ENCODE measurements at regions not wholly inside any gene's neighbourhood (a gene's known extent, or its start where the extent isn't known, plus 50 kb on each side); places are given as distances from the start of the nearest gene placed in this dataset.

- Mint-ChIP-seq H3K9me3 (peaks cover 0 to 12% (median 2%) of the 10 kb centered on the region in 8 donors), H3K27ac (no peak overlapping the region), H3K27me3 (no peaks in the 10 kb centered on the region), H3K4me1 (no peaks in the 10 kb centered on the region), H3K4me3 (no peak overlapping the region), H3K36me3 (no peaks in the 10 kb centered on the region)
- ChIA-PET CTCF (ENCODE audit: partially characterized antibody) (no interaction called here), POLR2A (ENCODE audit: partially characterized antibody) (no interaction called here)
- Histone ChIP-seq H3K27me3 (ENCODE audit: insufficient read depth, low read length) (no peaks in the 10 kb centered on the region), H3K9me3 (ENCODE audit: control insufficient read depth in 1 of 2, low read length in 2 of 2) (no peaks in the 10 kb centered on the region), H3K27ac (ENCODE audit: low read depth, low read length) (no peak overlapping the region), H3K4me3 (ENCODE audit: low read length in 2 of 2) (no peak overlapping the region), H3K4me1 (ENCODE audit: insufficient read depth, low read length) (no peaks in the 10 kb centered on the region), H3K36me3 (ENCODE audit: insufficient read depth, low read length) (no peaks in the 10 kb centered on the region)
- no peak for DNase-seq
- intact Hi-C loops (cut with micrococcal nuclease), result no loop called here
These were observed 433.1 kb downstream of the ADAMTS20 start for GRCh38 chr12:43118881-43119280.

- H3K27me3 Mint-ChIP-seq, result no peaks in the 10 kb centered on the region
- Histone ChIP-seq H3K4me3 (ENCODE audit: low read length in 2 of 2) (no peak overlapping the region), H3K9me3 (ENCODE audit: control insufficient read depth in 1 of 2, low read length in 2 of 2) (no peaks in the 10 kb centered on the region), H3K27ac (ENCODE audit: low read depth, low read length) (no peak overlapping the region), H3K27me3 (ENCODE audit: insufficient read depth, low read length) (no peaks in the 10 kb centered on the region), H3K36me3 (ENCODE audit: insufficient read depth, low read length) (no peaks in the 10 kb centered on the region), H3K4me1 (ENCODE audit: insufficient read depth, low read length) (no peaks in the 10 kb centered on the region)
- H3K4me3 Mint-ChIP-seq, result no peak overlapping the region
- ChIA-PET POLR2A (ENCODE audit: partially characterized antibody) (no interaction called here), CTCF (ENCODE audit: partially characterized antibody) (no interaction called here)
- no peak overlapping the region for H3K27ac Mint-ChIP-seq
- peaks cover 0 to 12% (median 2%) of the 10 kb centered on the region in 8 donors for H3K9me3 Mint-ChIP-seq
- H3K4me1 Mint-ChIP-seq, result no peaks in the 10 kb centered on the region
- intact Hi-C loops (cut with micrococcal nuclease), result no loop called here
- DNase-seq, result no peak
- H3K36me3 Mint-ChIP-seq, result no peaks in the 10 kb centered on the region
These were observed 433.8 kb downstream of the ADAMTS20 start for GRCh38 chr12:43118234-43118633.

- Histone ChIP-seq H3K36me3 (ENCODE audit: insufficient read depth, low read length) (no peaks in the 10 kb centered on the region), H3K4me1 (ENCODE audit: insufficient read depth, low read length) (no peaks in the 10 kb centered on the region), H3K4me3 (ENCODE audit: low read length in 2 of 2) (no peak overlapping the region), H3K27ac (ENCODE audit: low read depth, low read length) (no peak overlapping the region), H3K27me3 (ENCODE audit: insufficient read depth, low read length) (no peaks in the 10 kb centered on the region), H3K9me3 (ENCODE audit: control insufficient read depth in 1 of 2, low read length in 2 of 2) (no peaks in the 10 kb centered on the region)
- H3K4me1 Mint-ChIP-seq, result no peaks in the 10 kb centered on the region
- H3K4me3 Mint-ChIP-seq, result no peak overlapping the region
- ChIA-PET POLR2A (ENCODE audit: partially characterized antibody) (no interaction called here), CTCF (ENCODE audit: partially characterized antibody) (no interaction called here)
- DNase-seq, result no peak
- no peak overlapping the region for H3K27ac Mint-ChIP-seq
- no peaks in the 10 kb centered on the region for H3K27me3 Mint-ChIP-seq
- H3K9me3 Mint-ChIP-seq, result peaks cover 0 to 12% (median 2%) of the 10 kb centered on the region in 8 donors
- intact Hi-C loops (cut with micrococcal nuclease), result no loop called here
- no peaks in the 10 kb centered on the region for H3K36me3 Mint-ChIP-seq
These were observed 434.6 kb downstream of the ADAMTS20 start for GRCh38 chr12:43117226-43117930.

DNA sequence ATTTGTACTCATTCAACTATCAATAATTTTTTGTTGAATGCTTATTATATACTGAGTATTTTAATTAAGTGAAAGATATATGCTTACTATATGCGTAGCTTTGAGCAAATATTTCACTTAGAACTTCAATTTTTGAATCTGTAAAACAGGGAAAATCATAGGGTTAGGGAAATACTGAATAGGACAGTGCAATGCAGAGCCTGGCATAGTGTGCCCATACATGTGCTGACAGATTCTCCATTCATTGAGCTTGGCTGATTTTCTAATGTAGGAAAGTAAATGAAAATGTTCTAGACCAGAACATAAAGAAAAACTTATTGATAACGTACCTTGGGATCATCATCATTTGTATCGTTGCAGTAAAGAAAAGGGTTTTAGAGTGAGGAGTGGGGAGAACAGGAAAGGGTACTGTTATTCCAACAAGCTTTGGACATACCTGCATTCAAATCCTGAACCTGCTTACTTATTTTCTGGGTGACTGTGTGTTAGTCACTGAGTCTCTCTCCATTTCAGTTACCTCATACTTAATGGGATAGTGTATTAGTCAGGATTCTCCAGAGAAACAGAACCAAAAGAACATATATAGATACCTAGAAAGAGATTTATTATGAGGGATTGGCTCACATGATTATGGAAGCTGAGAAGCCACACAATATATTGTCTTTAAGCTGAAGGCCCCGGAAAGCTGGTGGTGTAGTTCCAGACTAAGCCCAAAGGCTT lies 436.4 kb downstream of the ADAMTS20 start:
- H3K27me3 Mint-ChIP-seq, result no peaks in the 10 kb centered on the region
- H3K36me3 Mint-ChIP-seq, result no peaks in the 10 kb centered on the region
- CTCF ChIA-PET (ENCODE audit: partially characterized antibody), result no interaction called here
- POLR2A ChIA-PET (ENCODE audit: partially characterized antibody), result no interaction called here
- no peaks in the 10 kb centered on the region for H3K9me3 ChIP-seq (ENCODE audit: control insufficient read depth in 1 of 2, low read length in 2 of 2)
- H3K4me3 ChIP-seq (ENCODE audit: low read length in 2 of 2), result no peak overlapping the region
- no peak for DNase-seq
- H3K4me3 Mint-ChIP-seq, result no peak overlapping the region
- peaks cover 0 to 12% (median 3%) of the 10 kb centered on the region in 8 donors for H3K9me3 Mint-ChIP-seq
- H3K27ac ChIP-seq (ENCODE audit: low read depth, low read length), result no peak overlapping the region
- H3K27me3 ChIP-seq (ENCODE audit: insufficient read depth, low read length), result no peaks in the 10 kb centered on the region
- H3K4me1 Mint-ChIP-seq, result no peaks in the 10 kb centered on the region
- no peaks in the 10 kb centered on the region for H3K4me1 ChIP-seq (ENCODE audit: insufficient read depth, low read length)
- no peaks in the 10 kb centered on the region for H3K36me3 ChIP-seq (ENCODE audit: insufficient read depth, low read length)
- intact Hi-C loops (cut with micrococcal nuclease), result no loop called here
- H3K27ac Mint-ChIP-seq, result no peak overlapping the region

GRCh38 chr12:43114316-43114715 lies 437.7 kb downstream of the ADAMTS20 start:
- Mint-ChIP-seq H3K27me3 (no peaks in the 10 kb centered on the region), H3K4me3 (no peak overlapping the region), H3K27ac (no peak overlapping the region), H3K36me3 (no peaks in the 10 kb centered on the region), H3K9me3 (peaks cover 0 to 17% (median 3%) of the 10 kb centered on the region in 8 donors), H3K4me1 (no peaks in the 10 kb centered on the region)
- H3K27me3 ChIP-seq (ENCODE audit: insufficient read depth, low read length), result no peaks in the 10 kb centered on the region
- no peak overlapping the region for H3K4me3 ChIP-seq (ENCODE audit: low read length in 2 of 2)
- CTCF ChIA-PET (ENCODE audit: partially characterized antibody), result no interaction called here
- DNase-seq, result no peak
- H3K9me3 ChIP-seq (ENCODE audit: control insufficient read depth in 1 of 2, low read length in 2 of 2), result no peaks in the 10 kb centered on the region
- no peaks in the 10 kb centered on the region for H3K36me3 ChIP-seq (ENCODE audit: insufficient read depth, low read length)
- no peak overlapping the region for H3K27ac ChIP-seq (ENCODE audit: low read depth, low read length)
- no peaks in the 10 kb centered on the region for H3K4me1 ChIP-seq (ENCODE audit: insufficient read depth, low read length)
- intact Hi-C loops (cut with micrococcal nuclease), result no loop called here
- POLR2A ChIA-PET (ENCODE audit: partially characterized antibody), result no interaction called here

DNA sequence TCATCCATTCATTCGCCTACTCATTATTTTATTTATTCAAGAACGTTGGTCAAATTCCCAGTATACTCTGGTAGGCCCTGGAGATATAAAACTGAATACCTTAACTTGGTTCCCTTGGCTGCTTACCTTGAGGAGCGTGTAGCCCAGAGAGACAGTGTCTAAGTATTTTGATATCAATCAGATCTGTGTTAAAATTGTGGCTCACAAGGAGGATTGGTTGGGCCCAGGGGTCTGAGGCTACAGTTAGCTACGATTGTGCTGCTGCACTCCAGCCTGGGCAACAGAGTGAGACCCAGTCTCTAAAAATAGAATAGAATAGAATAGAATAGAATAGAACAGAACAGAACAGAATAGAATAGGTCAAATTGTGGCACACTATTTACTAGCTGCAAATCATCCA lies 438.4 kb downstream of the ADAMTS20 start:
- POLR2A ChIA-PET (ENCODE audit: partially characterized antibody), result no interaction called here
- Histone ChIP-seq H3K27me3 (ENCODE audit: insufficient read depth, low read length) (no peaks in the 10 kb centered on the region), H3K36me3 (ENCODE audit: insufficient read depth, low read length) (no peaks in the 10 kb centered on the region), H3K4me1 (ENCODE audit: insufficient read depth, low read length) (no peaks in the 10 kb centered on the region), H3K27ac (ENCODE audit: low read depth, low read length) (no peak overlapping the region), H3K9me3 (ENCODE audit: control insufficient read depth in 1 of 2, low read length in 2 of 2) (no peaks in the 10 kb centered on the region), H3K4me3 (ENCODE audit: low read length in 2 of 2) (no peak overlapping the region)
- Mint-ChIP-seq H3K27ac (no peak overlapping the region), H3K36me3 (no peaks in the 10 kb centered on the region), H3K4me3 (no peak overlapping the region), H3K27me3 (no peaks in the 10 kb centered on the region), H3K4me1 (no peaks in the 10 kb centered on the region), H3K9me3 (peaks cover 0 to 17% (median 3%) of the 10 kb centered on the region in 8 donors)
- intact Hi-C loops (cut with micrococcal nuclease), result no loop called here
- no peak for DNase-seq
- CTCF ChIA-PET (ENCODE audit: partially characterized antibody), result no interaction called here

GRCh38 chr12:43113135-43113534 lies 438.9 kb downstream of the ADAMTS20 start:
- Histone ChIP-seq H3K4me3 (ENCODE audit: low read length in 2 of 2) (no peak overlapping the region), H3K9me3 (ENCODE audit: control insufficient read depth in 1 of 2, low read length in 2 of 2) (no peaks in the 10 kb centered on the region), H3K36me3 (ENCODE audit: insufficient read depth, low read length) (no peaks in the 10 kb centered on the region), H3K27ac (ENCODE audit: low read depth, low read length) (no peak overlapping the region), H3K4me1 (ENCODE audit: insufficient read depth, low read length) (no peaks in the 10 kb centered on the region), H3K27me3 (ENCODE audit: insufficient read depth, low read length) (no peaks in the 10 kb centered on the region)
- H3K9me3 Mint-ChIP-seq, result peaks cover 0 to 17% (median 3%) of the 10 kb centered on the region in 8 donors
- ChIA-PET CTCF (ENCODE audit: partially characterized antibody) (no interaction called here), POLR2A (ENCODE audit: partially characterized antibody) (no interaction called here)
- H3K27me3 Mint-ChIP-seq, result no peaks in the 10 kb centered on the region
- DNase-seq, result no peak
- H3K4me1 Mint-ChIP-seq, result no peaks in the 10 kb centered on the region
- no peaks in the 10 kb centered on the region for H3K36me3 Mint-ChIP-seq
- intact Hi-C loops (cut with micrococcal nuclease), result no loop called here
- no peak overlapping the region for H3K27ac Mint-ChIP-seq
- no peak overlapping the region for H3K4me3 Mint-ChIP-seq

All from CD4-positive, alpha-beta memory T cell (primary cell).